OCI-LY7 (cell line): ENCODE measurements at regions not wholly inside any gene's neighbourhood (a gene's known extent, or its start where the extent isn't known, plus 50 kb on each side); places are given as distances from the start of the nearest gene placed in this dataset.

ENCODE experiments used
- BruUV-seq: library from RNA; stranded (reverse); fragments of 400-500 nt; replicated peaks from 2 replicates; lab custom pipeline; 2021; lab: Mats Ljungman, UMichigan
- CTCF ChIA-PET: fragments of 300-600 bp; sonication (Branson Sonifier 250); formaldehyde crosslinking; loops from one replicate; lab custom pipeline; 2022; ENCODE audit warnings: antibody characterized with exemption; ENCODE audit not compliant: unreplicated experiment; lab: Charles Lee
- POLR2A ChIA-PET: fragments of 300-600 bp; sonication (Branson Sonifier 250); formaldehyde crosslinking; loops from one replicate; lab custom pipeline; 2022; ENCODE audit warnings: antibody characterized with exemption; lab: Charles Lee
- DNase-seq: peaks from one replicate; pipeline ENCODE4 v3.0.0-alpha.2; 2015; ENCODE audit warnings: low spot score
- H2AFZ ChIP-seq: fragments of 200-600 bp; sonication (generic), shearing (Covaris generic); 2 replicates; pipeline ENCODE4 v1.6.1; 2014; ENCODE audit warnings: mild to moderate bottlenecking, antibody characterized with exemption, low read length, moderate library complexity
- H3K27ac ChIP-seq: fragments of 200-600 bp; sonication (generic); 2 replicates; pipeline ENCODE4 v1.5.1; 2014; ENCODE audit warnings: mixed run types, low read depth, mild to moderate bottlenecking, moderate library complexity, low read length, inconsistent platforms; ENCODE audit not compliant: poor library complexity, severe bottlenecking
- H3K36me3 ChIP-seq: fragments of 200-600 bp; sonication (generic); 2 replicates; pipeline ENCODE4 v1.6.1; 2014; ENCODE audit warnings: mild to moderate bottlenecking, antibody characterized with exemption, low read length, moderate library complexity, mixed read lengths; ENCODE audit not compliant: insufficient read depth
- H3K4me1 ChIP-seq: fragments of 200-600 bp; sonication (generic); 2 replicates; pipeline ENCODE4 v1.5.1; 2014; ENCODE audit warnings: mild to moderate bottlenecking, low read length; ENCODE audit not compliant: insufficient read depth, poor library complexity, severe bottlenecking
- H3K4me2 ChIP-seq: fragments of 200-600 bp; sonication (generic); 2 replicates; pipeline ENCODE4 v1.6.1; 2014; ENCODE audit warnings: mild to moderate bottlenecking, low read length
- H3K4me3 ChIP-seq: fragments of 200-600 bp; sonication (generic); 2 replicates; pipeline ENCODE4 v1.5.1; 2014; ENCODE audit warnings: mild to moderate bottlenecking, low read depth, low read length; ENCODE audit not compliant: poor library complexity, severe bottlenecking
- H3K79me2 ChIP-seq: fragments of 200-600 bp; sonication (generic); 2 replicates; pipeline ENCODE4 v1.6.1; 2016; ENCODE audit warnings: low read depth, mild to moderate bottlenecking, low read length, moderate library complexity, mixed read lengths; ENCODE audit not compliant: insufficient read depth
- H3K9me2 ChIP-seq: fragments of 200-600 bp; sonication (generic); 2 replicates; pipeline ENCODE4 v1.6.1; 2016; ENCODE audit warnings: mild to moderate bottlenecking, low read length, mixed read lengths; ENCODE audit not compliant: insufficient read depth
- H3K9me3 ChIP-seq: fragments of 200-600 bp; sonication (generic); 2 replicates; pipeline ENCODE4 v1.6.1; 2014; ENCODE audit warnings: mild to moderate bottlenecking, mixed run types, low read length, mixed read lengths
- H4K20me1 ChIP-seq: fragments of 200-600 bp; sonication (generic); 2 replicates; pipeline ENCODE4 v1.6.1; 2014; ENCODE audit warnings: mild to moderate bottlenecking, antibody characterized with exemption, low read length, moderate library complexity, mixed read lengths; ENCODE audit not compliant: insufficient read depth
- CTCF ChIP-seq: fragments of 200-600 bp; sonication (generic); conservative IDR thresholded peaks from 2 replicates; pipeline ENCODE4 v1.5.1; 2014; ENCODE audit warnings: mild to moderate bottlenecking, antibody characterized with exemption, low read length, moderate library complexity, mixed read lengths
- EZH2phosphoT487 ChIP-seq: fragments of 200-600 bp; sonication (generic); IDR thresholded peaks from 2 replicates; pipeline ENCODE4 v1.6.1; 2018; ENCODE audit warnings: low read depth, borderline replicate concordance, mild to moderate bottlenecking, mixed run types, antibody characterized with exemption, low read length, moderate library complexity, mixed read lengths
- intact Hi-C: fragments of 100-400 bp; cut with micrococcal nuclease; formaldehyde crosslinking; loops from one replicate; pipeline ENCODE4 v1.10.0; 2022; ENCODE audit not compliant: unreplicated experiment

DNA sequence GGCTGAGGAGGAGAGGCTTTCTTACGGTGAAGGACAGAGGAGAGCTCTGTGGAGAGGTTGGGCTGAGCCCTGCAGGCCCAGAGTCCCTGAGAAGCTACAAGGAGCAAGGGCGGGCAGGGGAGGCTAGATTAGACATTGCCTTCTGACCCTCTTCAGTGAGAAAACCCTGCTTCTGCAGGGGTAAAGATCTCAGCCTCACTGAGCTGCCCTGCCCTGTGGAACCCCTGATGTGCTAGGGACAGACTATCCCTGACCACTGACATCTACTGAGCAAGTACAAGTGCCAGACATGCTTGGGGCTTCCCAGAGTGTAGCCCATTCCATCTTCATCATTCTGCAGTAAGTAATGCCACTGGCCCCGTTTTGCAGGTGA lies 111.5 kb downstream of the CYP26B1 start:
- H3K79me2 ChIP-seq = no peaks in the 10 kb centered on the region
- H3K27ac ChIP-seq = no peak overlapping the region
- ChIA-PET CTCF (no interaction called here), POLR2A (no interaction called here)
- H3K9me2 ChIP-seq = no peaks in the 10 kb centered on the region
- H3K4me1 ChIP-seq = no peaks in the 10 kb centered on the region
- no peaks in the 10 kb centered on the region for H3K9me3 ChIP-seq
- H4K20me1 ChIP-seq = no peaks in the 10 kb centered on the region
- no peak overlapping the region for H3K4me3 ChIP-seq
- TF ChIP-seq CTCF (no peak), EZH2phosphoT487 (no peak)
- intact Hi-C loops = no loop called here
- BruUV-seq = no TSS peak
- no peak overlapping the region for H2AFZ ChIP-seq
- H3K4me2 ChIP-seq = no peak overlapping the region
- no peaks in the 10 kb centered on the region for H3K36me3 ChIP-seq
- DNase-seq = no peak

DNA sequence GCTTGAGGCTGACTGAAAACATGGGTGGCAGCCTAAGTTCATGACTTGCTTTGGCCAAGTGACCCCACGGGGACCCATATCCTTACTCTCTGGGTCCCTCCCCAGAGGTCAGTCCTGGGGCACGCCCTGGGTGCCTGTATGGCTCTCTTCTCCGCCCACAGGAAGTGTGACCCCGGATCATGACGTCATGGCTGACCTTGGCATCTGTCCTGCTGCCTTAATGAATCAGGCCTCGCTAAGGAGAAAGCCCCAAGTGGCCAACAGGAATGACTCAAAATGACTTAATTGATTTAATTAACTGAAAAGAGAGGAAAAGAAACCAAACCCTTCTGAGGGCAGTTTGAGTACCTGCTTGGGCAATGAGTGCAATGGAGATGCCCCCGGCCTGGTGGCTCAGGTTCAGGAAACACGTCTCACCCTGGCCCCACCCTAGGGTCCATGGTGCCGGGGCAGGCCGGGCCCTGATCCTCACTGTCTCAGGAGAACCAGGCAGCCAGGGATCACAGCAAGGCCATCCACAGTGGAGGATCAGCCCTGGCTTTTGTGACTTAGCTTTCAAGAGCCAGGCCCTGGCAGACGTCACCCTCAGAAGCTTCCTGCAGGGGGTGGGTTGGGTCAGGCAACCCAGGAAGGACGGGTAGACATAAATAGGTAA lies 112.0 kb downstream of the CYP26B1 start:
- no peaks in the 10 kb centered on the region for H3K9me2 ChIP-seq
- H4K20me1 ChIP-seq = no peaks in the 10 kb centered on the region
- TF ChIP-seq CTCF = no peak
- no peak for TF ChIP-seq EZH2phosphoT487
- ChIA-PET CTCF (no interaction called here), POLR2A (no interaction called here)
- DNase-seq = no peak
- H3K4me2 ChIP-seq = no peak overlapping the region
- BruUV-seq = no TSS peak
- no peaks in the 10 kb centered on the region for H3K79me2 ChIP-seq
- no peaks in the 10 kb centered on the region for H3K4me1 ChIP-seq
- H3K27ac ChIP-seq = no peak overlapping the region
- no peaks in the 10 kb centered on the region for H3K36me3 ChIP-seq
- H2AFZ ChIP-seq = no peak overlapping the region
- intact Hi-C loops = no loop called here
- no peaks in the 10 kb centered on the region for H3K9me3 ChIP-seq
- no peak overlapping the region for H3K4me3 ChIP-seq

DNA sequence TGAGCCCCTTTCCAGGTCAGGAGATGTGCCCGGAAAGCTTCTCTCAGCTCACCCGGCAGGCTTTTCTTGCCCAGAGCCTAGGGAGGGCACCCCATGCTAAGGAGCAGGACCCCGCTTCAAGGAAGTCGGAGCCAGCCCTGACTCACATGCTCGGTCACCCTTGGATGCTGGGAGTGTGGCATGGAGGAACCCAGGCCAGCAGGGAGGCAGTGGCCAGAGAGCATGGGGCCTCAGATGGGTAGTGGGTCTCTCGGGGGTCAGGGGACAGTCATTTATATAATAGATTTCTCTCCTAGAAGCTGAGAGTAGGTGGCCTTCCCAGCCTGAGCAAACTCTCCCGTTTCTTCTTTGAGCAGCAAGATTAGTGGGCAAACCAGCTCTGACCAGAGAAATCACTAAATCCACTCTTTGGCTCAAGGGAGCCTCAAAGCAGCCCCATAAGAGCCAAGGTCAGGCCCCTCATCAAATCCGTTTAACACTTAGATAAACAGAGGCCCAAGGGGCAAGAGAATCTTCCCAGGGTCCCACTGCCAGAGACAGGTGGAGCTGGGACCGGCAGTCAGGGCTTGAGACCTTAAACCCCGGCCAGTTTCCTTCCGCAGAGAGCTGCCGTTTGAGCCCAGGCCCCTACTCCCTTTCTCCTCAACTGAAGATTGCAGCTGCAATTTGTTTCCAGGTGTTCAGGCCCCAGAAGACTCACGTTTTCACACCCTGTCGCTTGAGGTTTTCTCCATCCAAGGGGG lies 113.1 kb downstream of the CYP26B1 start:
- no peak overlapping the region for H3K27ac ChIP-seq
- H3K9me3 ChIP-seq = no peaks in the 10 kb centered on the region
- ChIA-PET POLR2A (no interaction called here), CTCF (no interaction called here)
- no peak for TF ChIP-seq EZH2phosphoT487
- TF ChIP-seq CTCF = no peak
- no peak overlapping the region for H2AFZ ChIP-seq
- H3K36me3 ChIP-seq = no peaks in the 10 kb centered on the region
- intact Hi-C loops = no loop called here
- H3K4me2 ChIP-seq = no peak overlapping the region
- no peaks in the 10 kb centered on the region for H3K4me1 ChIP-seq
- no peaks in the 10 kb centered on the region for H4K20me1 ChIP-seq
- no peak for DNase-seq
- no peak overlapping the region for H3K4me3 ChIP-seq
- no TSS peak for BruUV-seq
- no peaks in the 10 kb centered on the region for H3K79me2 ChIP-seq
- H3K9me2 ChIP-seq = no peaks in the 10 kb centered on the region
